Muscle layer of duodenum (tissue), 2 donors: ENCODE measurements at regions not wholly inside any gene's neighbourhood (a gene's known extent, or its start where the extent isn't known, plus 50 kb on each side); places are given as distances from the start of the nearest gene placed in this dataset.
"Not testable (repeated sequence)": the region's sequence is repeated elsewhere in the genome, so short reads cannot be mapped to it uniquely, and the experiment has no call there.

Experiments
- H3K27ac ChIP-seq: one replicate; pipeline ENCODE4 v1.7.0; 2013; ENCODE audit warnings: mild to moderate bottlenecking, low read length
- H3K27me3 ChIP-seq: one replicate; pipeline ENCODE4 v1.7.0; 2013; ENCODE audit warnings: low read depth, mild to moderate bottlenecking, control low read depth, low read length
- H3K36me3 ChIP-seq, 2 donors: one replicate each; pipeline ENCODE4 v1.7.0; 2013; ENCODE audit warnings: low read length in 2 of 2, control low read depth in 1 of 2, mild to moderate bottlenecking in 1 of 2; ENCODE audit not compliant: insufficient read depth in 2 of 2, control insufficient read depth in 1 of 2
- H3K4me1 ChIP-seq, 2 donors: one replicate each; pipeline ENCODE4 v1.7.0; 2013; ENCODE audit warnings: low read length in 2 of 2, mild to moderate bottlenecking in 2 of 2, control low read depth in 1 of 2, moderate library complexity in 1 of 2; ENCODE audit not compliant: insufficient read depth in 2 of 2, control insufficient read depth in 1 of 2
- H3K4me3 ChIP-seq, 2 donors: one replicate each; pipeline ENCODE4 v1.7.0; 2013; ENCODE audit warnings: low read length in 2 of 2, low read depth in 1 of 2, mild to moderate bottlenecking in 1 of 2
- H3K9me3 ChIP-seq, 2 donors: one replicate each; pipeline ENCODE4 v1.7.0; 2013; ENCODE audit warnings: low read length in 2 of 2, control low read depth in 1 of 2, mild to moderate bottlenecking in 1 of 2; ENCODE audit not compliant: control insufficient read depth in 1 of 2
- donor health status: healthy.

DNA sequence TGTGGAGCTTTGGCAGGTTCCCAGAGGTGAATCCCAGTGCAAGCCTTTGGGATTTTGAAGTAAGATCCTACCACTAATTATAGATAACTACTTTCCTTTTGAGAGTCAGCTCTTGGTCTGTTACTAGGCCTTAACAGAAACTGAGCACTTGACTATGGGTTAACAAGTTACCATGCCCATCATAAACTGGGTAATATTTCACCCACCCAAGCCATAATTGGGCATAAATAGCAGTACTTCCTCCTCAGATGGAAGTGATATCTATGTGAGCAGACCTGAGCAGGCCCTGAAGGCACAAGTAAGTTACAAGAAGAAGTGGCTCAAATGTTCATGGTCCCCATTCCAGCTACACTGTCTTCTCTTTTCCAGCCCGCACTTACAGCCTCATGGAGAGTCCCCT, 475.9 kb downstream of the LRRIQ3 start:
- Histone ChIP-seq H3K27me3 (no peaks in the 10 kb centered on the region), H3K4me3 (no peak overlapping the region), H3K4me1 (no peaks in the 10 kb centered on the region), H3K9me3 (no peaks in the 10 kb centered on the region), H3K27ac (no peak overlapping the region), H3K36me3 (no peaks in the 10 kb centered on the region)

DNA sequence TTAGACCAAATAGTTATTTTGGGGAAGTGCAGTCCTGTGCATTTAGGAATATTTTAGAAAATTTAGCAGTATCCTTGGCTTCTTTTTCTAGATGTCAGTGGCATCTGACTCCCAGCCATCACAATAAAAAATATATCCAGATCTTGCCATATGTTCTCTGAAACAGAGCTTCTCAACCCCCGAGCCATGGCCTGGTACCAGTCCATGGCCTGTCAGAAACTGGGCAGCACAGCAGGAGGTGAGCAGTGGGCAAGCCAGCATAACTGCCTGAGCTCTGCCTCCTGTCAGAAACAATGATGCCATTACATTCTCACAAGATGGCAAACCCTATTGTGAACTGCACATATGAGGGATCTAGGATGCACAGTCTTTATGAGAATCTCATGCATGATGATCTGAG, 480.0 kb downstream of the LRRIQ3 start:
- Histone ChIP-seq H3K4me1 (no peaks in the 10 kb centered on the region), H3K27me3 (no peaks in the 10 kb centered on the region), H3K9me3 (no peaks in the 10 kb centered on the region), H3K27ac (no peak overlapping the region), H3K36me3 (no peaks in the 10 kb centered on the region), H3K4me3 (no peak overlapping the region)

- Histone ChIP-seq H3K36me3 (no peaks in the 10 kb centered on the region), H3K27me3 (no peaks in the 10 kb centered on the region), H3K4me3 (no peak overlapping the region)
Measured at GRCh38 chr1:73711089-73711488, 486.9 kb downstream of the LRRIQ3 start.

DNA sequence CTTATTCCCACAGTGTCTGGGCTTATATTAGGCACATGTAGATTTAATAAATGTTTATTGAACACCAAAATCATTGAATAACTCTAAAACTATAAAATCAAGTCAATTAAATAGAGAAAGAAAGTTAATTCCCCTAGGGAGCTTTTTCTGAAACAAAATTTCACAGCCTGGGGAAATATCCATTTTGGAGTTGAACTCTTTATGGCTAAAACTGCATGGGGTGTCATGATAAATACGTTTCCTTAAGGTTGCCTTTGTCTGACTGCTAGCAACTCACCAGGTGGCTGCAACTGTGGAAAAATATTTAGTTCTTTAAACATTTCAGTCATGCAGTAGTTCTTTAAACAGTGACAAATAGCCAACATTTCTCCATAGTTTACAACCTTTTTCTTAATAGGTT, 496.1 kb downstream of the LRRIQ3 start:
- no peaks in the 10 kb centered on the region for H3K36me3 ChIP-seq
- H3K27ac ChIP-seq = no peak overlapping the region
- no peaks in the 10 kb centered on the region for H3K4me1 ChIP-seq
- H3K4me3 ChIP-seq = no peak overlapping the region
- no peaks in the 10 kb centered on the region for H3K27me3 ChIP-seq
- no peaks in the 10 kb centered on the region for H3K9me3 ChIP-seq

More at GRCh38 chr1:73711089-73711488, 486.9 kb downstream of the LRRIQ3 start:
- no peaks in the 10 kb centered on the region for H3K4me1 ChIP-seq
- no peaks in the 10 kb centered on the region for H3K9me3 ChIP-seq
- H3K27ac ChIP-seq = no peak overlapping the region

DNA sequence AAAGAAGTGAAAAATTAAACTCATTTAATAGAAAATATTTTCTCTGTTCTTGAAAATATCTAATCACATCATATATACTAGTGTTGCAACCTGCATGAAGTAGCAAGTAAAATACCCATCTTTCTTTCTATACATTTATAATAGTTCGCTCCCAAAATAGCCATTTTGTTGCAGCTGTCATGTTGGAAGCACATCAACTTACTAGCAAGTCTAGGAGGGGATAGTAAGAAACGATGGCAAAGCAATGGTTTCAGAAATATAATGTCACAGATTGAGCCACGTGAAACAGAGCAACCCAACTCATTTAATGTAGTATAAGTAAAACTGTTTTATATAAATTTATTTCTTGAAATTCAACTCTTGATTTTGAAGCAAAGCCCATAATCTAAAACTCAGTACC, 521.8 kb downstream of the LRRIQ3 start:
- Histone ChIP-seq H3K27ac (no peak overlapping the region), H3K27me3 (no peaks in the 10 kb centered on the region), H3K4me1 (no peaks in the 10 kb centered on the region), H3K36me3 (no peaks in the 10 kb centered on the region), H3K9me3 (no peaks in the 10 kb centered on the region), H3K4me3 (no peak overlapping the region)

GRCh38 chr1:73674945-73675561, 522.9 kb downstream of the LRRIQ3 start:
- no peaks in the 10 kb centered on the region for H3K36me3 ChIP-seq
- no peaks in the 10 kb centered on the region for H3K4me1 ChIP-seq
- H3K9me3 ChIP-seq = no peaks in the 10 kb centered on the region
- no peaks in the 10 kb centered on the region for H3K27me3 ChIP-seq
- no peak overlapping the region for H3K27ac ChIP-seq
- H3K4me3 ChIP-seq = no peak overlapping the region

DNA sequence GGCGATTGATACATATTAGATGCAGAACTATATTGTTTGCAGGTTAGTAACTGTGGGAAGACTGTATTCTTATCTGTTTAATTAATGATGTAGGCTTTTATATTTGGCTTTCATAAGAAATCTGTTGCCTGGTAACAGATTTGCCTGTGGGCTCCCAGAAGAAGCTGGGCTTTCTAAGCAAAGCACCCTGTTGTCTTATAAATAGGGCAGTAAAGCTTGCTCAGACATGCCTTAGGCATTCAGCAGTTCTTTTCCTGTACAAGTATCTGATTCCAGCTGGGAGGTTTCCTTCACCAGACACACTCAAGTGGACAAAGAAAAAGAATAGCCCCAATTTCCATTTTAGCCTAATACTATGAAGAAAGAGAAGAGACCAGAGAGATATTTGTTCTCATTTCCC, 524.0 kb downstream of the LRRIQ3 start:
- no peaks in the 10 kb centered on the region for H3K9me3 ChIP-seq
- no peaks in the 10 kb centered on the region for H3K36me3 ChIP-seq
- H3K4me3 ChIP-seq = no peak overlapping the region
- H3K27me3 ChIP-seq = no peaks in the 10 kb centered on the region
- no peak overlapping the region for H3K27ac ChIP-seq
- no peaks in the 10 kb centered on the region for H3K4me1 ChIP-seq

DNA sequence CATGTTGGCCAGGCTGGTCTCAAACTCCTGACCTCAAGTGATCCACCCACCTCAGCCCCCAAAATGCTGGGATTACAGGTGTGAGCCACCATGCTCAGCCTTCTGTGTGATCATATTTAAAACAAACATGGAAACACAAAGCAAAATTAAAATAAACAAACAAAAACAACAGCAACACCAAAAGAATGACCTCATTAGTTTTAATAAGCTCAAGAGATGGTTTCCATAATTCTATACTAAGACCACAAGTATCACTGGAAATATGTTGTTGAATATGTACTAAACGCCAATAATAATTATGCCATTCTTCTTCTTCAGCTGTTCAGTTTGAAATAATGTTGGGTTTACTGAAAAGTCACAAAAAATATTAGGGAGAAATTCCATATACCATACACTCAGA, 526.4 kb downstream of the LRRIQ3 start:
- H3K36me3 ChIP-seq = no peaks in the 10 kb centered on the region
- H3K27me3 ChIP-seq = no peaks in the 10 kb centered on the region
- no peak overlapping the region for H3K27ac ChIP-seq
- no peaks in the 10 kb centered on the region for H3K4me1 ChIP-seq
- H3K9me3 ChIP-seq = peaks cover 0 to 3% of the 10 kb centered on the region in 2 donors
- no peak overlapping the region for H3K4me3 ChIP-seq

- H3K27me3 ChIP-seq, H3K9me3 ChIP-seq, H3K36me3 ChIP-seq, H3K27ac ChIP-seq, H3K4me3 ChIP-seq, H3K4me1 ChIP-seq: not testable (repeated sequence)
Measured at GRCh38 chr1:73667959-73668358, 530.0 kb downstream of the LRRIQ3 start.

DNA sequence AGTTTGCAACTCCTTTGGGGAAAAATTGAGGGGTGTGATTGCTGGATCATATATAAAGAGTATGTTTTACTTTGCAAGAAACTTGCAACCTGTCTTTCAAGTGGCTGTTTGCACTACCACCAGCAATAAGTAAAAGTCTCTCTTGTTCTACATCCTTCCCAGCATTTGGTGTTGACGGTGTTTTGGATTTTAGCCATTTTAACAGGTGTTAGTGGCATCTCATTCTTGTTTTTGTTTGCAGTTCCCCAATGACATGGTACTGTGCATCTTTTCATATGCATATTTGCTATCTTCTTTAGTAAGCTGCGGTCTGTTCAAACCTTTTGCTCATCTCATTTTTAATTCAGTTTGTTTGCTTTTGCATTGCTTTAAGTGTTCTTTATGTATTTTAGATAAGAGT, 535.5 kb downstream of the LRRIQ3 start:
- H3K27ac ChIP-seq = no peak overlapping the region
- no peaks in the 10 kb centered on the region for H3K27me3 ChIP-seq
- no peak overlapping the region for H3K4me3 ChIP-seq
- peaks cover 0 to 5% of the 10 kb centered on the region in 2 donors for H3K9me3 ChIP-seq
- H3K36me3 ChIP-seq = no peaks in the 10 kb centered on the region
- no peaks in the 10 kb centered on the region for H3K4me1 ChIP-seq

- H3K27me3 ChIP-seq = no peaks in the 10 kb centered on the region
- H3K27ac ChIP-seq = no peak overlapping the region
- H3K4me1 ChIP-seq = no peaks in the 10 kb centered on the region
- H3K4me3 ChIP-seq = no peak overlapping the region
- H3K36me3 ChIP-seq = no peaks in the 10 kb centered on the region
- H3K9me3 ChIP-seq = peaks cover 0 to 5% of the 10 kb centered on the region in 2 donors
Measured at GRCh38 chr1:73659136-73659535, 538.8 kb downstream of the LRRIQ3 start.

GRCh38 chr1:73654714-73655113, 543.3 kb downstream of the LRRIQ3 start:
- no peak overlapping the region for H3K4me3 ChIP-seq

More at GRCh38 chr1:73654714-73655113, 543.3 kb downstream of the LRRIQ3 start:
- Histone ChIP-seq H3K4me1 (no peaks in the 10 kb centered on the region), H3K9me3 (no peaks in the 10 kb centered on the region), H3K27ac (no peak overlapping the region), H3K36me3 (no peaks in the 10 kb centered on the region), H3K27me3 (no peaks in the 10 kb centered on the region)
